ENCODE measurements at regions not wholly inside any gene's neighbourhood (a gene's known extent, or its start where the extent isn't known, plus 50 kb on each side); places are given as distances from the start of the nearest gene placed in this dataset.
"Not testable (repeated sequence)": the region's sequence is repeated elsewhere in the genome, so short reads cannot be mapped to it uniquely, and the experiment has no call there.

DNA sequence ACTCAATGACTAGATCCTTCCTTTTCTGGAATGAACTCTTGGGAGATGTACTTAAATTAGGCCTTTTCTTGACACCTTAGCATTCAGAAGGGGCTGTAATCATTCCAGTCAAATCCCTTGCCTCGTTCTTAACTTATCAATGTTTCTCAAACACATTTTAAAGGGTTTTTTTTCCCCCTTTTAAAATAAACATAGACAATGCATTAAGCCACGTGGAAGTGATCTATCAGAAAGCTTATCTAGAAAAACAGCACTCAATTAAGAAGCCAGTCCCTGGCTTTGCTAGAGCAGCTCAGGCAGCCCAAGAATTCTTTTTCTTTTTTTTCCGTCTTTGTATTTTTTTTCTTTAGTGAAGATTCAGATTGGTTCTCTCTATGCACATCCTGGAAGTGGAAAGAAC lies 118.2 kb downstream of the PCDH7 start:
- DNase-seq: no peak

DNA sequence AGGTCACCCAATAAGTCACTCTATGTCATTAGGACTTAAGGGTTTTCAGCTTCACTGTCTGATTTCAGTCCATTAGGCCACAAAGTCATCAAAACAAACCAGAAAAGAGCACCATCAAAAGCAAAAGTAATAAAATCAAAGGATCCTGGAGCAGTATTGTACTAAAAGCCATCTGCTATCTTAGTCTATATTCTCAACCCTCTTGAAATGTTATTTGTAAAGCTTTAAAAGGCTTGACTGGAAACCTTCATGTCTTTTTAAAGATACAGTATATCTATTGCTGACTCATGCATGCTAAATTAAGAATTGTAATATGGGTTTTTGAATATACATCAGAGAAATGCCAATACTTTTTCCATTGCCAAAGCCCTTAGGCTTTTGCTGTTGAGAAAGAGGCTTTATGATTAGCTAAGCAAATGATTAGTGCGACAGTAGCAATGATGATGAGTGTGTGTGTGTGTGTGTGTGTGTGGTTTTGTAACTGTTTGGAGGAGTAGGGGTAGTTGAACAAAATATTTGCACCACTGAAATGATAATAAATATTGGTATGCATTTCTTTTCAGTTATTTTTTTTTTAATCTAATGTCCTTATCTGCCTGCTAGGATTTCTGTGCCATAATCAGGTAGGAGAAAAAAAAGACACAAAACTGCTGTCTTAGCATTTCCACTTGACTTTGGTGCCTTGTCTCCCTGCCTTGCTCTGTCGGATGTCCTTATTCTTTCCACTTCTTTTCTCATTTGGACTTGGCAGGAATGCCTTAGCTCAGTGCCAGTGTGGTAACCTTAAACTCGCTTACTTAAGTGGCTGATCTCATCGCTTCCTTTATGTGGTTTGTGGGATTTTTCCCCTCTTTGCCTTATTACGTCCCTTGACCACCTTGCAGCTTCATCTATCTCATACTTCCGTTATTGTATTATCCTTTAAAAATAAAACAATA lies 119.7 kb downstream of the PCDH7 start:
- no peak for DNase-seq

DNA sequence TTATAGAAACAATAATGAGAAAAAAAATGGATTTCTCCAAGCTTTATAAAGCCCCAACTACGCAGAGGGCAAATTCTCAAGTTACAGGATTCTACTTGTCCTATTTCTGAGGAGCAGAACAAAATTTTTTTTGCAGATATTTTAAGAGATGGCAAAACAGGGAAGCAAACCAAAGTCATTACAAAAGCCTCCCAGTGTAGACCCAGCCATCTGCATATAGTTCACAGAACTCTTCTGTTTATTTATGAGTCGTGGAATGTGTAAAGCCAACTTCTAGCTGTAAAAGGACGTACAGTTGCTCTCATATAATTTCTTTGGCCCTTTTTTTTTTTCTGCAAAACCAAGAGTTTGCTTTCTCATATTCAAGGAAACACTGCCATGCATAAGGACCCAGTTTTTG lies 120.4 kb downstream of the PCDH7 start:
- DNase-seq: no peak

DNA sequence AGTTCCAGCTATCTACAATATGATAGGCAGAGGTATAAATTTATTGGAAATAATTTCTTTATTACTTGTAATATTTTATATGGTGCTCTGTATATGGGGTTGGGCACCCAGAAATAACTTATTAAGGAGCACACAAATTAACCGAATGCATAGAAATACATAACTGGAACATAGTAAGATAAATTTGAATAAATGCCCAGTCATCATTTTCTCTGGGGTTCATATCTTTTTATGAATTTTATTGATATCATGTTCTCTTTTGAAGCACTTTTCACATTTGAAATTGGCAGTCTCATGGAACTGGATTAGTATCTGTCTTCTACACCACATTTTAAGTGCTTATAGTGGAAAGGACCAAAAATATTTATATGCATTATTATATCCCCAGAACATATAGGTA lies 122.0 kb downstream of the PCDH7 start:
- DNase-seq: no peak

DNA sequence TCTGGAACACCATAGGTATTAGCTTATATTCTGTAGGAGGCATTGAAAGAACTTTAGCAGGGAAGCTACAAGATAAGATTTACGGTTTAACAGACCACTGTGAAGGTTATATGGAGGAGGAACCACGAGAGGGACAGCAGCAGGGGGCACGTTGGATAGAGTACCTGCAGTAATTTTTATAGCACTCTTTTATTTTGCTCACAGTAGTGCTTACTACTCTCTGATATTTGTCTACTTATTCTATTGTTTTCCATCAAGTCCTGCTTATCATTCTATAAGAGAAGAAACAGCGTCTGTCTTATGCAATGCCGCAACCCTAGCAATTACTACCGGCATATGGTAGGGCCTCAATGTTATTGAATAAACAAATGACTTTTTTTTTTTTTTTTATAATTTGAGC lies 122.5 kb downstream of the PCDH7 start:
- no peak for DNase-seq

DNA sequence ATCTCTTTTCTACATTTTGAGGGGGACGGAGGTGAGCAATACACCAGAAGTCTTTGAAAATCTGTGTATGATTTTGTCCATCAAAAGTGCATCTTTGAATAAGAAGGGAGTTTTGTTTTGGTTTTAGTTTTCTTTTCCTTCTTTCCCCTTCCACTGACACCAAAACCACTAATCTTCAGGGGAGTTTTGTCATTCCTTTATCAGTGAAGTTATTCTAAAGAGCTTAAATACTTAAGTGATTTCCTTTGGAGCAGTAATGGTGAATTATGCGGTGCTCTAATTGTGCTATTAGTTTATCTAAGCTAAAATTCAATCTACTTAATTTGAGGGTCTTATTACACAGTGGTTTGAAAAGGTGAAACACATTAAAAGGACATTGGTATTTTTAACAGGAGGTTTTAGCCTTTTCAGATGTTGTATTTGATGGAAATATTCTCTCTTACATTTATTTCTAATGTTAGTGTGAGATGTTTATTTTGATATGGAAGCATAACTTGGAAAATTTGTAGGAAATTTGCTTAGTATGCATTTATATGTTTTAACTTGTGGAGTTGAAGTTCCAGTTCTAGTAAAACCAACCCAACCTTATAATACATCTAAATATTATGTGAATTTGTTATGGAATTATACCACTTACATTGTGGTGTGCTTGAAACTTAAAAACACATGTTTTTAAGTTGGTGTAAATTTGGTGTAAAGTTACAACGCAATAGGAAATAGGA lies 124.9 kb downstream of the PCDH7 start:
- DNase-seq: no peak

DNA sequence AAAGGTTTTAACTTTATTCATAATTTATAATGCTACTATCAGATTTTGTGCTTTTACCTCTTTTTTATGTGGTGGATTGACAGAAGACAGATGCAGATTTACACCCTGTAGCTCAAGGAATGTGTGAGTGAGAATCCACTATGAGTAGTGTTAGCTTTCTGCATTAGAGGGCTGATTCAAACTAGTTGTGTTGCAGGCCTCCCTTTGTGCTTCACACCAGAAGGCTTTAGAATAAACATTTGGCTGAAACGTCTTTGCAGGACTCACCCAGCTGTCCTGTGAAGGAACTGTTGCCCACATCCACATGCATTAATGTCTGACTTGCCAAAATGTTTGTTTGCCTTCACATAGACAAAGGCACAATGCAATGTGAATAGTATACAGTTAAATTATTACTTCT lies 127.0 kb downstream of the PCDH7 start:
- no peak for DNase-seq

DNA sequence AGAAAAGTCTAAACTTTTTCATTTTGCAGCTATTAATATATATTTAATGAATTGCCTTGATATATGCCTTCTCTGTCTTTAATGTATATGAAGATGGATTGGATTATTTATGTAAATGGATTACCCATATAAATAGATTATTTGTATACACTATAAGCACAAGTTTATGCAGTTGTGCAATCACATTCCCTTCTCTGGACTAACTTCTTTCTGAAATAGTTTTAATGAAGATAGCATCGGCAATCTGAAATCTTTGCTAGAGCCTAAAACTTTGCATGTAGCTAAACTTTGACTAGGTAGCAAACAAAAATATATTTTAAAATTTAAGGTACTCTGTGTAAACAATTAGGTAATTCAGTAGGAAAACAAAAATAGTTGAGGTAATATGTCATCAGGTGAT lies 127.8 kb downstream of the PCDH7 start:
- DNase-seq: no peak

DNA sequence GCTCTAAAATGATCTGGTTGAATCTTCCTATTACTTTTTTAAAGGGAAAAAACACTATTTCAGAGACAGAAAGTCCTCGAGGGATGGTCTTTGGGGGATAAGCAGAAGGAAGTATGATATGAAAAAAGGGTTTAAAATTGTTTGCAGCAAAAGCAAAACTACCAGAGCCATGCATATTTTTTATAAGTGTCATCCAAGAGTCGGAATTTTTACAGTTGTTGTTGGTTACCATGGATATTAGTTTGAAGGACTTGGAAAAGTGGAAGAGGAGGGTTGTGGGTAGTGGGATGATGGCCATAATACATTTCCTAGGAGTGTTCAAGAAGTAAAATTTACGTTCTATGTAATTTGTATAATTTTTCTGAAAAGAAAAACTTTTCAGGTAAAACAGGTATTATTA lies 134.4 kb downstream of the PCDH7 start:
- DNase-seq: no peak

DNA sequence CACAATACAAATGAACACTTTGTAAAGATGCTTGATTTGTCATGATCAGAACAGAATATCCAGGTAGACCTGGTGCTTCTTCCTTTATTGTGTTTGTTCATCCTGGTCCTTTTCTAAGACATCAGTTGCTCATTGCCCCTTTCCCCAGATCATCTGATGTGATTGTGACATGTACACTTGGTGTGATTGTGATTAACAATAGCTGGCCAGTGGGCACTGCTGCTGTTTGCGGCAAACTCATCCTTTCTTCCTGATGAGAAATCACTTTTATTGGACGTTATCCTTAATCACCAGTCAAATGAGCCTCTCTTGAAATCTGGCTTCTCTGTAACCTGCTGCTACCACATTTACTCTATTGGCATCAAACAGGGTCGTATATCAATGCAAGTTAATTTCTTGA lies 135.1 kb downstream of the PCDH7 start:
- DNase-seq: no peak

DNA sequence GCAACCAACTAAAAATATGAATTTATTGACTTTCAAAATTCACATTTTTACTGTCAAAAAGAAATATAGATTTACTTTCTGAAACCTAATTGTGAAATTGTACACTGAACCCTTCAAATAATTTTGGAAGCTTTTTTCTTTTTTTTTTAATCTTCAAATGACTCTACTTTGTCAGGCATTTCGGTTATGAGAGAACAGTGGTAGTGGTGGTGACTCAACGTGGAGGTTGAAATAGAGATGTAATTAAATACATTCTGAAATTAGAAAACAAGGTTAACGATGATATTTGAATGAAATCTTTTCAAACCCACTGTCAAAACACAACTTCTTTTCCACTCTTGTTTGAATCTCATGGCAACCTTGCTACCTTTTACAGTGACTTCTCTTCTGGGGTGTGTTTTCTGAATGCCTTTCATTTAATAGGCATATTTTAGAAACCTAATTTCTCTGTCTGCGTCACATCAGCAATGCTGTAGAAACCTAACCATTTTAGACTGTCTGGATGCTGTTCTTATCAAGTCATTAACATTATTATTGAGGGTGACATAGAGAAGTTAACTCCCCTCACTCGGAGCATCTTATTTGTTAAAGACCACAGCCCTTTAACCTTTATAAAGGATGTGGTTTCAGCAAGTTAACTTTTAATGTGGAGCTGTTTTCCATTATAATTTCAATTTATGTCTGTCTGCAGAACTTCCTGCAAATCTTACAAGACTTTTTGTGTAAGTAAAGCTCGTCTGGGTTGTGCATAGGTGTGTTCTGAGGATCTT lies 136.8 kb downstream of the PCDH7 start:
- no peak for DNase-seq

DNA sequence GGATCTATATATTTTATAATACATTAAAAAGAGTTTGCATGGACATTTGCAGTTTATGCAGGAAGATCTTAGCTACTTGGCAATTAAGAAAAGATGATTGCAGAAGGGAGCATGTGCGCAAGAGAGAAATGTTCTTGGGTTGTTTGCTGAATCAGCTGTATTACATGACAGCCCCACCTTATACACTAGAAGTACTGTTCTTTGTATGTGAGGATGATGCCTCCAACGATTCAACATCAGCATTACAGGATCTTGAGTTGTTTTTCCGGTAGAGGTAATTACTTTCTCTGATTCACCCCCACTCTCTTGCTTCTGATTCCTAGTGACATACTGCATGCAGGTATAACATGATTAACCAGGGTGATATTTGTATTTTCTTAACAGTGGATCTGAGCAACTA lies 140.8 kb downstream of the PCDH7 start:
- DNase-seq: no peak

DNA sequence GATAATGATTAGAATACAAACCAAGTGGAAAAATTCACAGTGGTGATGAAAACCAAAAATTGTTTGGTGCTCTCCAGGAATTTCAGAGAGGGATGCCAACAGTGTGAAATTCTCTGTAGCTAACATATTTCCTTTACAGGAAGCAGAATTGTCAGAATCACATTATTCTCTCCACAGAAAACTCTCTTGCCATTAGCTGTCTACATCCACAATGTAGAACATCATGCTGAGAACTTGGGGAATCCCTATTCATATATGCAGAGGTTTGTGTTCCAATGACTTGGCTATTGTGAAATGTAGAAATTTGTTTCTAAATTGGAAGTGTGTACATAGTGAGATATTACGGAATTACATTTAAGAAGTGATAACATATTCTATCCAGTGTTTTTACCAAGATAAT lies 142.0 kb downstream of the PCDH7 start:
- DNase-seq: no peak

DNA sequence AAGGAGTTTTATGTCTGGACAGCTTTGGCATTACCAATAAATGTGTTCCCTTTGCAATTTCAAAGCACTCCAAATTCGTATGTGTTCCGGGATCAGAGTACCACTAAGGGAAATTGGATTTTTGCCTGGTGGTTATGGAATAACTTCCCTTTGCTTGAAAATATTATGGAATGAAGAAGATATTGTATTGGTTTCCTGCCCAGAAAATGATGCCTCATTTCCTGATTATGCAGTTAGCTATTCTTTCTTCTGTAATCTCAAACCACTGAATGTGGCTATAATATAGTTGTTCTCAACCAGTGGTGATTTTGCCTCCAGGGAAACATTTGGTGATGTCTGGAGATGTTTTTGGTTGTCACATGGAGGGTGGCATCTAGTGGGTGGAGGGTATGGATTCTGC lies 142.9 kb downstream of the PCDH7 start:
- DNase-seq: no peak

DNA sequence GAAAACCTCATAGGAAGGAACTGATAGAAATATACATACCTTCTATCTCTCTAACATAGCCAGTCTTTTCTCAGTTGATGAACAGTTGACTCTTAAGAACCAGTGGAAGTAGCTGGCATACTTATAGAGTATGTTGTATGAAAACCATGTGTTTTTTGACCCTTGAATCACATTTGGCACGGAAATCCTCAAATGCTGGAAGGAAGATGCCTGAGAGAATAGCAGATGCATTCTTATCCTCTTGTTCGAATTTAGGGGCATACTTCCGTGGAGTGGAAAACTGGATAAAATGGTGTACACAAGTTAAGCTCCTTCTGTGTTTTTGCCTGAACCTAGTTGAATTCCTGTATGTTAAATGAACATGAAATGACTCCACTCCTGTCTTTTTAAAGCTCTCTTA lies 145.5 kb downstream of the PCDH7 start:
- no peak for DNase-seq

DNA sequence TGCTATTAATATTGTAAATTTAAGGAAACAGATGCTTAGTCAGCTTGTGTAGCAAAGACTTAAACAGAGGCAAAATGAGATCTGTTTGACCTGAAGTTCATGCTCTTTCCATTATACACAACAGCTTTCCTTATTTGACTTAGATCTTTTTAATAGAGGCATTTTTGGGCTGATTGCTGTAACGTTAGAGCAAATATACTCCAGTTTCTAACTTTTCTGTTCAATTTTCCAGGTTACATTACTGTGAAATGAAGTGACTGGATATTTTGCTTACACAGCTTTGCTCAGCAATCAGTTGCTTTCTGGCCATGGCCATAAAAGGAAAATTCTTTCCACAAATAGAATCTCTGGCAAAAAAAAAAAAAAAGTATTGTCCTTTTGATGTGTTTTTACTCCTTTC lies 146.2 kb downstream of the PCDH7 start:
- no peak for DNase-seq

DNA sequence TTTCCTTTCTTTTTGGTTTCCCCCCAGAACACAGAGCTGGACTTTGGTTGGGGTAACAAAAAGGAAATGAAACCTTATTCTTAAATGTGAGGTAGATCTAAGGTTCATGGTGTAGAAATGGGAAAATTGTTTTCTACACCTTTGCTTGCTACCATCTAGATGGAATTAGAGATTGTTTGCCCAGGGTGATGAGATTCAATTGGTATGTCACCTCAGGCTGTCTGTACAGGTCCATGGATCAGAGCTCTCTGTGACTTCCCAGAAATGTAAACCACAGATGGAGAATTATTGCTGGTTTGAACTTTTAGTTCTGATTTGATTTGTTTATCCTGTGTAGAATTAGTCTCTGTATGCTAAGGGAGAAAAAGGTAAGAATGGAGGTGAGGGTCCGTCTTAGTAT lies 146.7 kb downstream of the PCDH7 start:
- no peak for DNase-seq

DNA sequence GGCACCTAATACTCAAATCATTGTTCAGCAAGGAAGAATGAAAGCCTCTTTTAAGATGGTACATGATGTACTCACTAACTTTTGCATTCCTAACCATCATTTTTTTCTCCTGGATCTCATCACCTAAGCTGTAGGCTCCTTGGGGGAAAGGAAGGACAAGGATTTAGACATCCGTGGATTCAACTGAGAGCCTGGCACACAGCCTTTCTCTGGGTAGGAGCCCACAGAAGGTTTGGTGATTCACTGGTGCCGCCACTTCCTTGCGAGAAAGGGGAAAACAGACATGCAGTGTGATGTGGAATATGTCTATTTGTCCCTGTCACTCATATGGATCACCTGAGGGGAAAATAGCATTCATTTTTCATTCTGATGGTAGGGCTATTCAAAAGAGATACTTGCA lies 147.3 kb downstream of the PCDH7 start:
- no peak for DNase-seq

DNA sequence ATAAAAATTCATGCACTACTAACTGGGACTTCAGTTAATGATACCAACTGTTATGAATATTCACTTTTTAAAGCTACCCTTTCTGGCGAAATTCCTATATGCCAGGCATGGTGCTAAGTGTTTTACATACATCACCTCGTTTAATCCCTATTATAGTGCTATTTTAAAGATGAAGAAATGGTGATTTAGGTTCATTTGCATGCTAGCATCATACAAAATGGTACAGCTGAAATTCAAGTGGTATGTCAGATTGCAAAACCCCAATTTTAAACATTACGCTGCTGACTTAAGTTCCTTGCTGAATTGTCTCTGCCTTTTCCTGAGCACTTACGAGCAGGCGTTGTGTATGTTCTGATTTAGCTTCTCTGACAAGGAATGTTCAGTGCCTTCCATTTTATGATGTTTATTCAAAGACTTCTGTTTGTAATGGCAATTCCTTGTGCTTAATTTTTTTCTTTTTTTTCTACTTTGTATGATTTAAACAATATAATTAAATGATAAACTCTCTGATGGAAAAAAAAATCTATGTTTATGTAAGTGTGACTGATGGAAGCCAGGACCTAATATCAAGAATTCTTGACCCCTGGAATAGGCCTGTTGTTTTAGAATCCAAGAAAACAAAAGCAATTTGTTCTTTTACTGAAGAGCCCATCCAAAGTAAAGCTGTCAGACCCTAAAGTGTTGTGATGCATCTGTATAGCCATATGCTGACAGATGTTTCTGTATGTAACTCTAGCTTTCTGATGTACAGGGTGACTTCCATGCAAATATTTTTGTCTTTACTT lies 148.1 kb downstream of the PCDH7 start:
- DNase-seq: no peak

DNA sequence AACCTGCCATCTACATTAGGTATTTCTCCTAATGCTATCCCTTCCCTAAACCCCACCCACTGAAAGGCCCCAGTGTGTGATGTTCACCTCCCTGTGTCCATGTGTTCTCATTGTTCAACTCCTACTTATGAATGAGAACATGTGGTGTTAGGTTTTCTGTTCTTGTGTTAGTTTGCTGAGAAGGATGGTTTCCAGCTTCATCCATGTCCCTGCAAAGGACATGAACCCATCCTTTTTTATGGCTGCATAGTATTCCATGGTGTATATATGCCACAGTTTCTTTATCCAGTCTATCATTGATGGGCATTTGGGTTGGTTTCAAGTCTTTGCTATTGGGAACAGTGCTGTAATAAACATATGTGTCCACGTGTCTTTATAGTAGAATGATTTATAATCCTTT lies 149.2 kb downstream of the PCDH7 start:
- not testable (repeated sequence) for DNase-seq

DNA sequence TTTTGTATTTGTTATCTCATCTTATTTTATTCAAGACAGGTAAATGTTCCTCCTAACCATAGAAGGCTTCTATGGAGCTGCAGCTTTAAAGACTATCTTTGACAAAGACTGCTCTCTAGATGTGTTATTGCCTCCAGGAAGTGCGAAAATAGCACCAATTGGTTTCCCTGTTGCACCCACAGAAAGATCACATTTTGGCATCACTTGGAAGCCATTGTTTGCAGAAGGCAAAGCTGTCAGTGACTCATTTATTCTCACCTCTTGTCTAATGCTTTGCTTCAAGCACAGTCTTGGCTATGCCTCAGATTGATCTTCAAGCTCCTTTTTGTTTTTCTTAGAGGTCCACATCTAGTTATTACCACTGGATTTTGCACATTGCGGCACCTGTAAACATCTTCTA lies 150.3 kb downstream of the PCDH7 start:
- no peak for DNase-seq

DNA sequence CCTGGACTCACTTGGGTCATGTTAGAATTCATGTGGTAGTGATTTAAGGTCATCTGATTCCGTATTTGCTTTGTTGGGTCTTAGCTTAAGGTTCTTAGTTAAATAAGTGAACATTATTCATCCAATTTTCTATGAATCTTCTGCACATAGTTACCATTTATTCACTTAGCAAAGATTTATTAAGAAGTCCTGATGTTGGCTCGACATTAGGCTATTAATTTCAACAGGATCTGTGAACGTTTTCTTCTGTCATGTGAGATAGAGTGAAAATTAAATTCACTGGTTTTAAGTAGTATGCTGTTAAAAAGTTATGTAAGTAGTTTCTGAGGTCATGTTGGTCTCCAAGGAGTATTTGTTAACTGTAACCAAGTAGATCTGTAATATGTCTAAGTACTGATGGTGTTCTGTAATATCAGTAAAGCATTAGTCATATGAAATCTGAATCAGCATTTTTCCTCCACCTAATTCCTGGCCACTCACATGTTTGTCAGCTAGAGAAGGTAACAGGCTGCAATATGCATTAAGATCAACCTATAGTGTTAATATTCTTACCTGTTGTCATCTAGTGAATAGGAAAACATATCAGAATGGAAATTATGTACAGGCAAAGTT lies 155.6 kb downstream of the PCDH7 start:
- no peak for DNase-seq
